ENCODE measurements at regions not wholly inside any gene's neighbourhood (a gene's known extent, or its start where the extent isn't known, plus 50 kb on each side); places are given as distances from the start of the nearest gene placed in this dataset.

- no peak for TF ChIP-seq CTCF (IDR thresholded peaks at IDR 0.05)
- TF ChIP-seq POLR2A (IDR thresholded peaks at IDR 0.05) = no peak
Measured at GRCh38 chr1:177448036-177448615, 277.4 kb downstream of the BRINP2 start.

Data from uterus (tissue), 2 donors.